PC-3 (cell line): ENCODE measurements at regions not wholly inside any gene's neighbourhood (a gene's known extent, or its start where the extent isn't known, plus 50 kb on each side); places are given as distances from the start of the nearest gene placed in this dataset.

Experiments
- CTCF ChIP-seq: fragments of 300-600 bp; sonication (generic); conservative IDR thresholded peaks from 2 replicates; pipeline ENCODE4 v1.5.1; 2017; ENCODE audit warnings: antibody characterized with exemption, low read depth, mild to moderate bottlenecking, low read length
- EZH2phosphoT487 ChIP-seq: fragments of 300-600 bp; sonication (generic); IDR thresholded peaks from 2 replicates; pipeline ENCODE4 v1.6.1; 2018; ENCODE audit warnings: mild to moderate bottlenecking, antibody characterized with exemption, low read length, borderline replicate concordance

- TF ChIP-seq CTCF: no peak
- no peak for TF ChIP-seq EZH2phosphoT487
Observed at GRCh38 chr12:94763462-94763861, 113.1 kb upstream of the TMCC3 start.
